KG1 (cell line): ENCODE measurements at regions not wholly inside any gene's neighbourhood (a gene's known extent, or its start where the extent isn't known, plus 50 kb on each side); places are given as distances from the start of the nearest gene placed in this dataset.

ENCODE experiments used
- DNase-seq: peaks from one replicate; lab custom pipeline; 2025; lab: John Stamatoyannopoulos, UW

DNA sequence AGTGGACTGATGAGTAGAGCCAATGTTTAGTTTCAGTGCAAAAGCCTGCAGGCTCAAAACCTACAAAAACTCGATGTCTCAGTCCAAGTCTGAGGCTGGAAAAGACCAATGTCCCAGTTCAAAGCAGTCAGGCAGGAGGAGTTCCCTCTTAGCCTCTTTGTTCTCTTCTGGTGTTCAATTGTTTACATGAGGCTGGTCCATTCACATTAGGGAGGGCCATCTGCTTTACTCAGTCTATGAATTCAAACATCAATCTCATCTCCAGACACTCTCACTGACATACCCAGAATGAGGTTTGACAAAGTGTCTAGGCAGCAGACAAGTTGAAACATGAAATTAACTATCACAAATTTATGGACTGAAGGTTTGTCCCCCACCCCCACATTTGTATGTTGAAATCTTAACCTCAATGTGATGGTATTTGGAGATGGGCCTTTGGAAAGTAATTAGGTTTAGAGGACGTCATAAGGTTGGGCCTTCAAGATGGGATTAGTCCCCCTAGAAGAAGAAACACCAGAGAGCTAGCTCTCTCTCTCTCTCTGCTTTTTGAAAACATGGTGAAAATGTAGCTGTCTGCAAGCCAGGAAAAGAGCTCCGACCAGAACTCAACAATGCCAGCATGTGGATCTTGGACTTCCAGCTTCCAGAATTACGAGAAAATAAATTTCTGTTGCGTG lies 438.5 kb upstream of the RGMA start:
- DNase-seq, result no peak

DNA sequence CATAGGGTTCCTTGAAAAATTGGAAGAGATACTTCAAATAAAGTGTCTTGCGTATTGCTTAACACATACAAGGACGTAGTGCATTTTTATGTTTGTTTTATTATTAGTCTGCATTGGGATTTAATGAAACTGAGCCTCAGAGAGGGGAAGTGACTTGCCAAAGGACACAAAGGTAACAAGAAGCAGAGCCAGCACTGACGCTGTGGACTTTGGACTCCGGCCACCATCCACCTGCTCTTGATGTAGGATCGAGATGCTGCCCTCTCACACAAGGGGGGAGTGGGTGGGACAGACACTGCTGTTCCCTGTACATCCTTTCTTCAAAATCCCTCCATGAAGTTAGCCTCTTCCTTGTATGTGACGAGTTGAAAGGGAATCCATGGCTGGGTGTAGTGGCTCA lies 435.4 kb upstream of the RGMA start:
- DNase-seq, result no peak

DNA sequence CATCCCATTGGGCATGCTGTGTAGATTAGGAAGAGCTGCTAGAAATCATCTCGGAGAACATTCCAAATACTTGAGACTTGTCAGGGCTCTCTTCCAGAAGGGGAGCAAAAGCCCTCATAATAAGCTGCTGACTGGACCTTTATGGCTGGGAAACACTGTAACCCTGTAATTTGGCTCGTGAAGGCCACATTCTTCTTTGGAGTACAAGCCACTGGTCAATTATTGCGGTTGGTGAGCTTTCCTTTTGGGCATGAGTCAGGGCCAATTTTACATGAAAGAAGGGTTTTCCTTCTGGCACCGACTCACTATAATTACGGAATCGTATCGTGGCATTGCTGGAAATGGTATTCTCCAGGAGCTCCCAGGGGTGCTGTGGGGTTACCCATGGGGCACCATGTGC lies 434.5 kb upstream of the RGMA start:
- no peak for DNase-seq

DNA sequence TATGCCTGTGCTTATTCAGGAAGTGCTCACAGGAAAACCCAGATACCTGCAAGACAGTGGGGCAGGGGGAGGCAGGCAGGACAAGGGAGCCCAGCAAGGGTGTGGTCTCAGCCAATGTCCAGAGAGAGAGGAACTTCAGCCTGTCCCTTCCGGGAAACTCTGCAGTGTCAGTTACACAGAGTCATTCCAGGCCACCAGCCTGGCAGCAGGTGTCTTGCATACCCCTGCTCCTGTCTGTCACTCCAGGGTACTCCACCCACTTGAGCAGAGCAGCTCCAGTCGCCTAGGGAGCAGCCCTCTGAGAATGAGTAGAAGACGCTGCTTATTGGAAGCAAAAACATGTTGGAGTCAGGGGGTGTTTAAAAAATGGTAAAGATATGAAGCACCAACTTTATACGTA lies 431.2 kb upstream of the RGMA start:
- DNase-seq, result no peak

DNA sequence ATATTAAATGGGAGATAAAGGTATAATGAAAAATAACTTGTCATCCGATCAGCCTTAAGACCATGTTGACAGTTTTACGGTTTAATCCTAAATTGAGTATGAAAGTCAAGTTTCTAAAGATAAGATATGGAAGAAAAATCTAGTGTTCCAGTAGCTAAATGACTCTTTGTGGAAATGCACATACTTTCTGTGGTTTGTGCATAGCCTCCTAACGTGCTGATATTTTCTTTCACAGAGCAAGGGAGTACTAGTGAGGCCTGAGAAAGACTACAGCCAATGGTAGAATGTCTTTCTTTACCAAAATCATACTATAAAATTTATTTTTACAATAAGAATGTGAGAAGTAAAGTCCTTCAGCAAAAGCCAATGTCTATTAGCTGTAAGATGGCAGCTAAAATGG lies 430.6 kb upstream of the RGMA start:
- DNase-seq, result no peak

DNA sequence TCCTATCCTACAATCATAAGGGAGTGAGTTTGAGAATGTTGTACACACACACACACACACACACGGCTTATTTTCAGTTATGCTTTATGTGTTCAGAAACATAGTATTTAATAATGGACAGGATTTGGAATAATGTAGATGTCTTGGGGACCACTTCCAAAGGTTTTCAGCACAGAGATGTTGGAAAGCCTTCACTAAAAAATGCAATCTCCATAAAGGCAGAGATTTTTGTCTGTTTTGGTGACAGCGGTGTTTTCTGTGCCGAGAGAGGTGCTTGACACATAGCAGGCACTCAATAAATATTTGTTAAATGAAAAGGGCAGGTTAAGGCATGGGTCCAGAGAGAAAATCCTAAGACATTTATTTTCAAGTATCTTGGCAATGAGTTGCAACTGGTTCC lies 428.2 kb upstream of the RGMA start:
- DNase-seq, result no peak

DNA sequence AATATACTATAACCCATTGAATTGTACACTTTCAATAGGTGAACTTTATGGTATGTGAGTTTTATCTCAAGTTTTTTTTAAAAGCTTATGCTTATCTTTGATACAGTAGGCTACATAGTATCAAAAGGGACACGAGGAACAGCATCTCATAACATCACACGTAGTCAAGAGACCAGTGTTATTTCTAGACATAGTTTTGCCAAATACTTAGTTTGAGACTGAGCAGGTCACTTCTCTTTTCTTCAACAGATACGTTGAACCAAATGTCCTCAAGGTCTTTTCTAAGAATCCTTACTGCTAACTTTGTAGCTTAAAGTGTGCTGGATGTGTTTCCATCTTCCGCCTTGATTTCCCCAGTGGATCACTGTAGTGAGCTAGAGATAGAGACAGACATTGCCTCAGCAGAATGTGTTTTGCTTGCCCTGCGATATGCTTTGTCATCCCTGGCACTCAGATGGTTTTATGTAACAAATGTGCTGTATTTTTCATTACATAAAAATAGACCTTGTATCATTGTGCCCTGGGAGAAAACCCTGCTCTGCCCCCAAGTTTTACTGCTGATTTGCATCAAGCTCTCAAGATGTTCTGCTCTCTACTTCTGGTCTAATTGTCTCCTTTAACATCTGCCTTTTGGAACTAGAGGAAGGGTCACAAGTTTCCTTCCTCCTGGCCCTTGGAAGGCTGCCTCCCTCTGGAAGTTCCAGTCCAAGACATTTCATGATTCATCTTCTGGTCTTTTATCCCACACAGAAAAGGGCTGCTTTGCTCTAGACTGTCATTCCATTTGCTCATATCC lies 426.4 kb upstream of the RGMA start:
- no peak for DNase-seq

DNA sequence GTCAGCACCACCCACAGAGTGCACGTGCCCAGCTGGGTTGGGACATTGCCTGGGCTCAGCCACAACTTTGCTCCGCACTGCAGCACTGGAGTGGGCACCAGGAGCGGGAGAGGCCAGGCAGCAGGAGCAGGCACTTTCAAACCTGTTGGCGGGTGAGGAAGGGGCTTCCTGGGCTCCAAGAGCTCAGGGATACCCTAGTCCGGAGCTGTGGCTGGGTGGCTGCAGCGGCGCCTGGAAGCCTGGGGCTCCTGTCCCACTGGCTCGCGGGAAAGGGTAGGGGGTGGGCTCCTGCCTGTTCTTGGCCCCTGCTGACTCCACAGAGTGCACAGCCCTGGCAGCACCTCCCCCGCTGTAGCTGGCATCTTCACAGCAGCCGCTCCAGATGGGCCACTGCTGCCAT lies 417.6 kb upstream of the RGMA start:
- DNase-seq, result no peak

DNA sequence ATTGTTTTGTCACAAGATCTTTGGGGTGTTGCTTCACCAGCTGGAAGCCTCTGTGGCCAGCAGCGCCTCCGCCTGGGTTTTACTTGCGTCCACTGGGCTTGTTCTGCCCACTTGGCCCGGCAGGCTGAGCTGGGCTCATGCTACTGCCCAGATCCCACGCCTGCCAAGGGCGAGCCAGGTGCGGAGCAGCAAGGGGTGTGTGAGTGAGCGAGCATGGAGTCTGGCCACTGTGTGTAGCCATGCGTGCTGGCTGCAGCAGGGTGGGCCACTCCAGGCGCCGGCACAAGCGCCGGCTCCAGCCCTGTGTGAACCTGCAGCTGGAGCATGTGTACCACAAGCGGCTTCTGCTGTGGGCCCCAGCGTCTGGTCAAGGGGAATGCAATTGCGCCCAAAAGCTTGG lies 416.5 kb upstream of the RGMA start:
- DNase-seq, result no peak

DNA sequence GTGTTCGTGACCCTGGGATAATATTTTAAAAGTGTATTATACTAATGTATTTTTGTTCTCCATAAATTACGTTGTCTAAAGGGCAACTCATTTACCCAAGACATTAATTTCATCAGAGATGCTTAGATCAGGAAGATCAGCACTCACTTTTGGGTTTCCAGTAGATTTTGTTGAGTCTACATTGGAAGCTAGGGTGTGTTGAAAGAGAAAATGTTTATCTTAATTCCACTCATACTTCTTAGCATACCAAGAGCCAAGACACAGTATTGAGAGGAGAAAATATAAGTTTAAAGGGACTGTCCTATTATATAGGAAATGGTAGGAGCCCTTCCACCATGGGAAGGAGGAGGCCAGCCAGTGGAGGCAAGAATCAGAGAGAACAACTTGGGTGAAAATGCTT lies 412.9 kb upstream of the RGMA start:
- no peak for DNase-seq

DNA sequence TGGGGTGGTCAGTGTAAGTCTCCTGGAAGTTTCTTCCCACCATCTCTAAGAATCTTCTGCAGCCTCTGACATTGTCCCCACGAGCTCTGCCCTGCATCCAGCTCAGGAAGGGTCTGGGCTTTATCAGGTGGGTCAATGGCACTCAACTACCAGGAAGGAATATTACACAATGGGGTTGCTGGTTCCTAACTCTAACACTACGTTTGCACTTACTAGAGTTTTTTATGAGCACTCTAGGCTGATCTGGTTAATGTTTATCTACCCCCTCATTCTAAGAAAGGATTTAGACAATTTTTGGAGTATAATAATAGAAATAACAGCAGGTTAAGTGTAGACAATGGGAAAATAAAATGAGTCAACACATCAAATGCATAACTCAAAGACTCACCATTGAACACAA lies 411.1 kb upstream of the RGMA start:
- DNase-seq, result no peak

DNA sequence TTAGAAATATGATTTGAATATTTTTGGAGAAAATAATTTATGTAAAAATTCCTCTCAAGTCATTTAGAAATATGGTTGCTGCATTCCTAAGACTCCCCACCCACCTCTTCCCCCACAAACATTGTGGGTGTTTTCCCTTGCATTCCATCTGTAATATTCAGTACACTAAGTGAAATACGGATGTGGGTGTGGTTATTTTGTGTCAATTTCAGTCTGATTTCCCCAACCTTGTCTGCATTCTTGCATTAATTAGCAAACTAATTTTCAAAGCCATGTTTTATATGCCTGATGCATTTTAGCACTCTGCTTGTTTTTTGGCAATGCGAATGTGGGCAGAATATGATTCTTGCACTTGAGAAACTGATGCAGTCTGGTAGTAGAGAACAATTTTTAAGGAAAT lies 408.3 kb upstream of the RGMA start:
- no peak for DNase-seq

DNA sequence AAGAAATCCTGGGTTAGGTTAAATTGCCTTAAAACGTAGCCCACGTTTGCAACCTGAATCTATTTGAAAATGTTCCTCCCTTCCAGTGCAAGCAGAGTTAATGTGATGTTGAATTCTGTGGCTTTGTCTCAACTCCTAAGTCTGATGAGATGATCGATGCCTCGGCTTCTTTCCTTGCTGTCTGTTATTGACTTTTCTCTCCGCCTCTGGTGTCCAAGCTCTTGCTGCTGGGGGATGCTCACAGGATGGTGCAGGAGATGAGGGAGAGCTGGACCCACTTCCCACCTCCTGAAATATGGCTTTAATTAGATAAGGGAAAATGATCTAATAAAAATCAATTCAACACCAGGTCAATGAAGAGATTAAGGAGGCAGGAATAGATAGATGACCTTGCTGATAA lies 407.9 kb upstream of the RGMA start:
- no peak for DNase-seq

DNA sequence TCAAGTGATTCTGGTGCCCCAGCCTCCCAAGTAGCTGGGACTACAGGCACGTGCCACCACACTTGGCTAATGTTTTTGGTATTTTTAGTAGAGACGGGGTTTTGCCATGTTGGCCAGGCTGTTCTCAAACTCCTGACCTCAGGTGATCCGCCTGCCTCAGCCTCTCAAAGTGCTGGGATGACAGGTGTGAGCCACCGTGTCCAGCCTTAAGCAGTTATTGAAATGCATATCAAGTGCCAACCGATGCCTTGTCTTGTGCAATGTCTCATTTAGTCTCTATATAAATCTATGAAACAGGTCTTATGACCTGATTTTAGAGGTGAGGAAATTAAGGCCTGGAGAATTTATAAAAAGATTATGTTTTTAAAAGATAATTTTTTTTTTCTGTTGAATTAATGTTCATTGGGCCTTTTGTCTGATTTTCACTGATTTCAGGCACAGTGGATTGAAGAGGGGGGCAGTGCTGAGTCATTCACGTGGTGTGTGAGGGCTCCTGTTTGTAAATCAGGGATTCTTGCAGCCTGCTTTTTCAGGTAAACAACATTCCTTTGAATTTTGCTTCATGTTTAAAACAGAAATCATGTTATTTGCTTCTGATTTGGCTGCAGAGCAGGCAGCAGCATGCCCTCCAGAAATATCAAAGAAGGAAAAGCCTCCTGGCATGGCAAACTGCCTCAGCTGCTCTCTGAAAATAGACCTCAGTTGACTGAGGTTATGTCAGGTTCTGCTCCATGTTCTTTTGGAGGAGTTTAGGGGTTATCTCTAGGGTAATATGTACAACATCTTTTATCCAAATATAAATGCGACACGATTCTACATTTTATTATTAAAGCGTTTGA lies 407.0 kb upstream of the RGMA start:
- DNase-seq, result no peak

DNA sequence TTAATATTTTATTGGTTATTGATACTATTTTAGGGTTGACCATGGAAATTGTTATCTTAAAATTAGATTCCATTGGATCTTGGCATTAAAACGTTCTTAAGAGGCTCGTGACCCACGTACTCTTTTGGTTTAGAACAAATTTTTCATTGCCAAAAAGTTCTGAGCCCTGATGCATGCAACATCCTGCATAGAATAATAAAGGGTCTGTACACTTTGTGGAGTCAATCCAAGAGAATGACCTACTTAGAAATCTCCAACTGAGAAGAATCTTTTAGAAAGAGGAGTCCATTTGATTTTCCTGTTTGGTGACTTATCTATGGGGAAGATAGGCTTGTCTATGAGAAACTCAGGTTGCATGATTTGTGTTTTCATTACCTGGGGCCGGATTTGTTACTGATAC lies 404.2 kb upstream of the RGMA start:
- DNase-seq, result no peak

DNA sequence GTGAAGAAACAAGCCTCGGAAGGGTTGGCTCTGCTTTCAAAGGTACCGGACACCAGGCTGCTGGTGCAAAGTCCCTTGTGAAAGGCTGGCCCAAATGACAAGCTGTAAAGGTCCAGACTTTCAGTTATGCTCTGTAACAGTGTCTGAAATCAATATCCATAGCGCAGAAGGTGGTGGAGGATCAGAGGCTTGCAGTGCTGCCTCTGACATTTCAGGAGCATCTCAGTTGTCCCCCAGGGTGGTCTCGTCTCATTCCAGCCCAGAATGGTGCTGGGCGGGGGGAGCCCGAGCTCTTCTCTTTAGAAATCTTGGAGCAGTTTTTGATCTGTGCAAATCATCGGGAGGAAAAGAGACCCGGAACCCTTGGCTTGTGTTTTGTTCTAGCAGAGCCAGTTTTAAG lies 402.3 kb upstream of the RGMA start:
- no peak for DNase-seq

DNA sequence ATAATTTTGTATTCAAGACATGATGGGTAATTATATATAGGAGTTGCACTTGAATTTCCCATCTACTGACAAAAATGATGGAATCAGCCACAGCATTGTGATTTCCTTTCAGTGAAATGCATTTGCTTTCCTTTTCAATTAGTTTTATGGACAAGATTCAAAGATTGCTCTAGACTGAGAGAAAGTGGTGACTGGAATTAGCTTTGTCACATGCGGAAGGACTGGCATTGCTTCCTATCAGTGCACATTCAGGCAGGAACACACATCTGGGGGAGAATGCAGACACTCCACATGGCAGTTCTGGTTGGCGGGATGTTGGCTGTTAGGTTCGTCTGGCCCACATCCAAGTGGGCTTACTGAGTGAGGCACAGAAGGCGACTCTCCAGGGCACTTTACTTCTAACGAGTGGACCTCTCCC lies 399.3 kb upstream of the RGMA start:
- no peak for DNase-seq

DNA sequence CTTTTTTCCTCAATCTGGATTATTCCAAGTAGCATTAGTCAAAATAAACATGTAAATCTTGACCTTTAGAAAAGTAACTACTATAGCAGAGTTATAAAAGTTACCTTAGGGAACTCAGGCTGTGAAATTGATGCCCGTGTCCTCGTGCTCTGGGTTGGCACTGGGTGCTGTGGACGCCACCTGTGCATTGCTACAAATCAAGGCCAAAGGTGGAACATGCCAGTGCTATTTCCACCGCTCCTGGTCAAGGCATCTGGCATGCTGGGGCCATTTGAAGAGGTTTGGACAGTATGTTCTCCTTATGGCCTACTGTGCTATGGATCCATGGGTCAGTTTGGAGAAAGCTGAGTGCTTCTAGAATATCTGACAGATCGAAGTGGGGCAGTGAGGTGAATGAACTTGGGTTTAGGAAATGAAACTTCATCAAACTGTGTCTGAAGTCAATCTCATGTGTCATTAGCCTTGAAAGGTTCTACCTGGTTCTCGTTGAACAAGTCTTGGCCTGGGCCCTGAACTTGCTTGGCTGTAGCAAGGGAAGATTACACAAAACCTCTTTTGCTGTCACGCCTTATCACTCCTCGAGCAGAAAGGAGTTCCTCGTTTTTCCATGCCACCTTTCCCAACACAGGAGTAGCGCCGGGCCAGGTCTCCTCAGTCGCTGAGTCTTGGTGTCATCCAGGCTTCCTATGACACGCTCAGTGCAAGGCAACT lies 397.6 kb upstream of the RGMA start:
- no peak for DNase-seq

DNA sequence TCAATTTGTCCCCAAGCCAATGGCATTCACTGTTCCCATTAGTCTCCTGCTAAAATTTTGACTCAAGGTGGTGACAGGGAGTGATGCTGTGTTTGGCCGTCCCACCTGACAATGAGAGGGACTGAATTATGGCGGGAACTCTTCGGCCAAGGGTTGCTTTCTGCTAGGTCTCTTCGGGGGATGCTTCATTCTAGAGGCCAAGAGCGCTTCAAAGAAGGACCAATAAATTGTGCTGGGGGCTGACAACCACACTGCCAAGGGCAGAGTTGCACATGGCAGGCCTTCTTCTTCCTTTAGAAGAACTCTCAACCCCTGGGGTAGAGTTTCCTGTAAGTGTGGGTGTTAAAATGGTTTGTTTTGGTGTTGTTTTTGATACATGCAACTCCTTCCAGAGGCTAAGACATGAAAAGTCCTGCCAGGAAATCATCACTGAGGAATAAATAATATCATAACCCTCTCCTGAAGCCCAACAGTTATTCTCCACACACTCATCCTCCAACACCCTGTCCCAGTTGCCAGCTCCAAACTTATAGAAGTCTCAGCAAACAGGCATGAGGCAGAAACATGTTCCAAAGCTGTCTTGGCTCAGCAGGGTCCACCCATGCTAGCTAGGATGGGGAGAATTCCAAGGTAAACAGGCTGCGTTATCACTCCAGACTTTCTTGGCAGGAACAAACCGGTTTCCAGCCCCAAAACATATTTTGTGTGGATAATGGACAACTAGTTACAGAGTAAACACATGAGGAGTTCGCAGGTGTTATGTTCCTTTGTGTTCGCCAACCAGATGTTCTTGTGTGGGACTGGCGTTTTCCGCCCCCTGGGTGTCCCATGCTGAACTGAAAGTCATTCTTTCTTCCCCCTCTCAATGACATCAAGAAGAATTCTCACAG lies 396.7 kb upstream of the RGMA start:
- DNase-seq, result no peak

DNA sequence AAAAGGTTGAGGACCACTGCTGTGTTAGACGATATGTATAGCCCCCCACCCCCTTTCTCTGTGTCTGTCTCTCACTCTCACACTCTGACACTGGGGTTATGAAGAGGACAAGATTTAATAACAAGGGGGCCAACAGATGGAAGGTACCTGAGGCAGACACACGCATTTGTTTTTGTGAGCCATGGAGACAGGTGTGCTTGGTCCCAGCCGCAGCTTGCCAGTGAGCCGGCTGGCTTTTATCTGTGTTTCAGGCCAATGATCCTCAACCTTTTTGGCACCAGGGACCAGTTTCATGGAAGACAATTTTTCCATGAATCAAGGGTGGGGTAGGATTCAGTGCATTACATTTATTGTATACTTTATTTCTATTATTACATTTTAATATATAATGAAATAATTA lies 394.9 kb upstream of the RGMA start:
- DNase-seq, result no peak

DNA sequence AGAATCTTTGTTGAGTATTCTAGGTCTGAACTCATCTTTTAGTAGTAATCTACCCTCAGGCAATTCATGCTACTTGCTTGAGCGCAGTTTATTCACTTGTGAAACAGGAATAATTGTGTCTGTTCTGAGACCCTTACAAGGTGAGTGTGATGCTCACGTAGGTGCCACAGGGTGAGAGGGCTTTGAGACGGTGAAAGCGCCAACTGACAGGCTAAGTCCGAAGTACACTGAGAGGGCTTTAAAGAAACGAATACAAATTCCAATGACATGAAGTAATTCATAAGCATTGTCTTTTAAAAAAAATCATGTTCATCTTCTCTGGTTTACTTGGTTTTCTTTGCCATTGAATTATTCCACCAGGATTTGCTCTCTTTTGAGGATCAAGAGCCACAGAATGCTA lies 393.7 kb upstream of the RGMA start:
- no peak for DNase-seq
